OCI-LY3 (cell line): ENCODE measurements at regions not wholly inside any gene's neighbourhood (a gene's known extent, or its start where the extent isn't known, plus 50 kb on each side); places are given as distances from the start of the nearest gene placed in this dataset.

Source experiments
- H2AFZ ChIP-seq: fragments of 200-600, 300-600 bp; shearing (Covaris generic); 2 replicates; pipeline ENCODE4 v1.6.0; 2014; ENCODE audit warnings: antibody characterized with exemption, low read depth, low read length
- H3K27ac ChIP-seq: fragments of 200-600, 300-600 bp; sonication (generic); 2 replicates; pipeline ENCODE4 v1.5.1; 2014; ENCODE audit warnings: mild to moderate bottlenecking, low read length, moderate library complexity, mixed read lengths
- H3K27me3 ChIP-seq: fragments of 200-600, 300-600 bp; sonication (generic); 2 replicates; pipeline ENCODE4 v1.6.1; 2014; ENCODE audit warnings: low read depth, low read length, mixed read lengths
- H3K36me3 ChIP-seq: fragments of 200-600, 300-600 bp; sonication (generic); replicated peaks from 2 replicates; pipeline ENCODE3; 2014; ENCODE audit warnings: low read depth, low read length, mixed read lengths
- H3K4me1 ChIP-seq: fragments of 300-600, 200-600 bp; sonication (generic); 2 replicates; pipeline ENCODE4 v1.6.1; 2014; ENCODE audit warnings: low read length, mixed read lengths
- H3K4me2 ChIP-seq: fragments of 200-600, 300-600 bp; sonication (generic); 2 replicates; pipeline ENCODE4 v1.6.1; 2014; ENCODE audit warnings: low read length, mixed read lengths
- H3K4me3 ChIP-seq: fragments of 300-600, 200-600 bp; sonication (generic); 2 replicates; pipeline ENCODE4 v1.5.1; 2014; ENCODE audit warnings: antibody characterized with exemption, mild to moderate bottlenecking, low read length, moderate library complexity
- H3K79me2 ChIP-seq: fragments of 300-600, 200-600 bp; shearing (Covaris generic); 2 replicates; pipeline ENCODE4 v1.6.1; 2014; ENCODE audit warnings: mild to moderate bottlenecking, low read length, mixed read lengths
- H3K9ac ChIP-seq: fragments of 300-600, 200-600 bp; shearing (Covaris generic); 2 replicates; pipeline ENCODE4 v1.6.0; 2014; ENCODE audit warnings: mild to moderate bottlenecking, low read length, moderate library complexity
- H3K9me3 ChIP-seq: fragments of 200-600, 300-600 bp; shearing (Covaris generic); 2 replicates; pipeline ENCODE4 v1.6.1; 2014; ENCODE audit warnings: low read length, mixed read lengths; ENCODE audit not compliant: insufficient read depth
- H4K20me1 ChIP-seq: fragments of 200-600, 300-600 bp; sonication (generic); 2 replicates; pipeline ENCODE4 v1.6.1; 2016; ENCODE audit warnings: low read length, mixed read lengths; ENCODE audit not compliant: insufficient read depth
- CTCF ChIP-seq: fragments of 200-600, 300-600 bp; sonication (generic); IDR thresholded peaks from 2 replicates; pipeline ENCODE4 v1.5.1; 2014; ENCODE audit warnings: antibody characterized with exemption, low read length, low read depth
- EZH2phosphoT487 ChIP-seq: fragments of 200-600 bp; shearing (Covaris generic); IDR thresholded peaks from 2 replicates; pipeline ENCODE4 v1.6.1; 2018; ENCODE audit warnings: antibody characterized with exemption, mixed run types, low read depth

DNA sequence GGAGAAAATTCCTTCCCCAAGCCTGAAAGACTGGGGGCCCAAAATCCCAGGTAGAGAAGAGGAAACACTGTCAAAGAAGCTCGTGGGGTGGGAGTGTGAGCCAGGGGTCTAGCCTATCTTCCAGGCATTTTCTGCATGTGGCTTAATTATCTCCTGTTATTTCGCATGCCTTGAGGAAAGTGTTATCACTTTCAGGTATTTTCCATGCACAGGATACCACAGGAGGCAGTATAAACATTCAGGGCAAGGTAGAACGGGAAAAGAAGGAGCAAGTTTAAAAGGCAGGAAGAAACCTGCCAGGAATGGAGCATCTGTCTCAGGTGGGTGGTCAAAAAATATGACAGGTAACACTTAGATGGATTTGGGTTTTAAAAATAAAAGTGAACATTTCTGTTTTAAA lies 575.3 kb upstream of the ZNF385D start:
- H3K79me2 ChIP-seq = no peaks in the 10 kb centered on the region
- TF ChIP-seq EZH2phosphoT487 = no peak
- no peak for TF ChIP-seq CTCF

GRCh38 chr3:22334996-22335395 lies 584.0 kb upstream of the ZNF385D start:
- Histone ChIP-seq H3K79me2 (no peaks in the 10 kb centered on the region), H3K9me3 (no peaks in the 10 kb centered on the region), H2AFZ (no peak overlapping the region)

More for the DNA sequence above, 575.3 kb upstream of the ZNF385D start:
- H3K9ac ChIP-seq = no peak overlapping the region
- no peaks in the 10 kb centered on the region for H3K9me3 ChIP-seq
- no peaks in the 10 kb centered on the region for H4K20me1 ChIP-seq
- H3K27me3 ChIP-seq = no peaks in the 10 kb centered on the region
- no peak overlapping the region for H3K4me3 ChIP-seq
- H3K4me1 ChIP-seq = no peaks in the 10 kb centered on the region
- H3K27ac ChIP-seq = no peak overlapping the region
- no peak overlapping the region for H3K4me2 ChIP-seq
- H2AFZ ChIP-seq = no peak overlapping the region
- H3K36me3 ChIP-seq = no peaks in the 10 kb centered on the region

GRCh38 chr3:22349215-22349851 lies 598.3 kb upstream of the ZNF385D start:
- Histone ChIP-seq H3K9me3 (no peaks in the 10 kb centered on the region), H3K4me1 (peaks cover 11% of the 10 kb centered on the region), H3K27me3 (no peaks in the 10 kb centered on the region), H3K79me2 (no peaks in the 10 kb centered on the region), H3K9ac (no peak overlapping the region), H3K4me2 (no peak overlapping the region), H2AFZ (no peak overlapping the region), H3K36me3 (no peaks in the 10 kb centered on the region), H3K4me3 (no peak overlapping the region), H3K27ac (no peak overlapping the region), H4K20me1 (no peaks in the 10 kb centered on the region)
- TF ChIP-seq CTCF (no peak), EZH2phosphoT487 (no peak)

More at GRCh38 chr3:22334996-22335395, 584.0 kb upstream of the ZNF385D start:
- TF ChIP-seq CTCF = no peak
- TF ChIP-seq EZH2phosphoT487 = no peak
- no peaks in the 10 kb centered on the region for H3K36me3 ChIP-seq
- H3K4me3 ChIP-seq = no peak overlapping the region
- H4K20me1 ChIP-seq = no peaks in the 10 kb centered on the region
- H3K9ac ChIP-seq = no peak overlapping the region
- no peaks in the 10 kb centered on the region for H3K27me3 ChIP-seq
- H3K4me2 ChIP-seq = no peak overlapping the region
- no peaks in the 10 kb centered on the region for H3K4me1 ChIP-seq
- no peak overlapping the region for H3K27ac ChIP-seq

- Histone ChIP-seq H3K36me3 (no peaks in the 10 kb centered on the region), H3K4me1 (peaks cover 9% of the 10 kb centered on the region), H3K27me3 (no peaks in the 10 kb centered on the region), H3K27ac (no peak overlapping the region), H4K20me1 (no peaks in the 10 kb centered on the region), H3K4me2 (no peak overlapping the region), H3K9ac (no peak overlapping the region), H3K4me3 (no peak overlapping the region), H3K79me2 (no peaks in the 10 kb centered on the region), H3K9me3 (no peaks in the 10 kb centered on the region), H2AFZ (no peak overlapping the region)
- TF ChIP-seq EZH2phosphoT487 = no peak
- TF ChIP-seq CTCF = no peak
Observed at GRCh38 chr3:22351806-22352205, 600.8 kb upstream of the ZNF385D start.
